ENCODE measurements at regions not wholly inside any gene's neighbourhood (a gene's known extent, or its start where the extent isn't known, plus 50 kb on each side); places are given as distances from the start of the nearest gene placed in this dataset.

DNA sequence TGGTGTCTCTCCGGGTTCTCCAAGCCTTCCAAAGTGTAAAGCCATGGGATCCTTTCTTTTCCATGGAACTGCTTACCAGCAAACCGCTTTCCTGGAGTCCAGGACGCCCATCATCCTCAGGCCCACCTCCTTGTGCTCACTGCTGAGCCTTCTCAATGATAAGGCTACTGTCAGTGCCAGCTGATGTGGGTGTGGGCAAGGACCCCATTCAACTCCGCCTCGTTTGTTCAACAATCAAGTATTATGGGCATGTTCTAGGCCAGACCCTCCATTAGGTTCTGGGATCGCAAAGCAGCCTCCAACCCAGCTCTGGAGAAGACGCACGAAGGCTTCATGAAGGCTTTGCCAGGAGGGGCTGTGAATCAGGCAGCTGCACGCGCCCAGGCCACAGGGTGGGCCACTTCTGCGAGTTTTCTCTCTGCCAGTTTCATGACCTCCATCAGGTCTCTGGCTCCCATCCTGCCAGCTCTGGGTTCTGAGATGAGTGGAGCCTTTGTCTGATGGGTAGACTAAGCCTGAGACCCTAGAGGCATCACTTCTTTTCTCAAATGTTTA lies 177.1 kb downstream of the MRPL14 start:
- DNase-seq (ENCODE audit: low read depth in 3 of 3) = no peak

DNA sequence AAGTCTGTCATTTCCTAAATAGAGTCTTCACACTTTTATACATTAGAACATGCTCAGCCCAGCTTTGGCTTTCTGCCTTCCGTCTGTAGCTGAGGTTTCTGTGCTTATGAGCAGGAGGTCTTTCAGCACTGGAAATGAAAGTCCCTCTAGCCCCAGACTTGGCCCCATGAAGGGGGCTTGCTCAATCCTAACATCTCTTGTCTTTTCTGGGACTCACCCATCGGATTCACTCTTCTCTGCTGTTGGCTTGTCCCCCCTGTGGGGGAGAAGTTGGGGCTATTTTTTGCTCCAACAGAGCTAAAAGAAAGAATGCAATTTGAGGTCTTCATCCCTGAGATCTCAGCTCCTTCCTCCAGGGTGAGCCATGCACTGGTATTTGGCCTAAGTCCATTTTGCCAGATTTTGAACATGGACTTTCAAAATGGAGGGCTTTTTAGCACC lies 177.7 kb downstream of the MRPL14 start:
- no peak for DNase-seq (ENCODE audit: low read depth in 3 of 3)

DNA sequence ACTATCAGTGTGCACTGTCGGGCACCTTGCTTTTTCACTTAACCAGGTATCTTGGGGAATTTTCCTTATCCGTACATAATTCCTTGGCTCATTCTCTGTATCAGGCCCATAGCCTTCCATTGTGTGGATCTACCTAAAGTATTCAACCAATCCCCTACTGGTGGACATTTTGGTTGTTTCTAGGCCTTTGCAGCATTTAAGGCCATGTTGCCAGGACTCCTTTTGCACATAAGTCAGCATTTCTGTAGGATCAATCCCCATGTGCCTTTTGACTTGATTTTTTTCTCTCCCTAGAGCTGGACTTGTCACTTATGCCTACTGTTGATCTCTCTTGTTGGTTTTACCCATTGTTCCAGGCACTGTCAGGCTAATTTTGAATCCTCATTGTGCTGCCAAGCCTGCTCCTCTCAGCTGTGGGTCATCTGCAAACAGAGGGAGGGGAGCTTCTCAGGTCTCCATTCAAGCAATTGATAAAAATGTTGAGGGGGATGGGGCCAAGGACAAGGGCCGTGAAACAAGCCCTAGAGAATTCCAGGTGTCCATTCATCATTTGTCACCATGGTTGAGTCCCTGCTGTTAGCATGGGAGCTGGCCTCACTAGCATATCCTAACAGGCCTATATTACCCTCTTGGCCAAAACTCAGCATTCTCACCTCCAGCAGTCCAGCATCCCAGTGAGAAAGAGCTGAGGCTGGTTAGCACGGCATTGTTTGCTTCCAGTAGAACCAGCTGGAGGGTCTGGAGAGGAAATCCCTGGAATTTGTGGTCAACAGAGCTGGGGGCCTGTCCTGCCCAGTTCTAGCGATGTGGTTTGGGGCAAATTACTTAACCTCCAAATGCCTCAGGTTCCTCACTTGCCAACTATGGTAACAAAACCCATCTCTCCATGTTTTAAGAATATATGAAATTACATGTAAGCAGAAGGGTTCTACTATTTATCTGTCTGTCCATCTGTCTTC lies 178.4 kb downstream of the MRPL14 start:
- DNase-seq (ENCODE audit: low read depth in 3 of 3) = no peak

DNA sequence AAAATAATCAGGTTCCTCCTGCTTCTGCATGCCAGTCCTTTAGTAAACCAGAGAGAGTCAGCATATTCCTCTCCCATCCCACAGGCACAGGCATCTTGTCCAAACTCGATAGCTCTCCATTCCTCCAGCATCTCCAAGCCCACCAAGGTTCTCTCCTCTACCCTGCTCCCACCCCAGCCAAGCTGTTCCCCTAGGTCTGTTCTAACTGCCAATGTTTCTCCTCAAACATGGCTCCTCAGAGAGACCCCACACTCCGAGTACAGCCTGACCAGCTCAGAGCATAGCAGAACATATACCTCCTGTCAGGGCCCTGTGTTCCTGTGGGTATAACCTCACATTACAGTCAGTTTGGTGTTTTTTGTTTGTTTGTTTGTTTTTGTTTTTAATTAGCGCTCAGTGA lies 177.8 kb downstream of the VEGFA start:
- DNase-seq (ENCODE audit: low read depth in 3 of 3) = no peak

DNA sequence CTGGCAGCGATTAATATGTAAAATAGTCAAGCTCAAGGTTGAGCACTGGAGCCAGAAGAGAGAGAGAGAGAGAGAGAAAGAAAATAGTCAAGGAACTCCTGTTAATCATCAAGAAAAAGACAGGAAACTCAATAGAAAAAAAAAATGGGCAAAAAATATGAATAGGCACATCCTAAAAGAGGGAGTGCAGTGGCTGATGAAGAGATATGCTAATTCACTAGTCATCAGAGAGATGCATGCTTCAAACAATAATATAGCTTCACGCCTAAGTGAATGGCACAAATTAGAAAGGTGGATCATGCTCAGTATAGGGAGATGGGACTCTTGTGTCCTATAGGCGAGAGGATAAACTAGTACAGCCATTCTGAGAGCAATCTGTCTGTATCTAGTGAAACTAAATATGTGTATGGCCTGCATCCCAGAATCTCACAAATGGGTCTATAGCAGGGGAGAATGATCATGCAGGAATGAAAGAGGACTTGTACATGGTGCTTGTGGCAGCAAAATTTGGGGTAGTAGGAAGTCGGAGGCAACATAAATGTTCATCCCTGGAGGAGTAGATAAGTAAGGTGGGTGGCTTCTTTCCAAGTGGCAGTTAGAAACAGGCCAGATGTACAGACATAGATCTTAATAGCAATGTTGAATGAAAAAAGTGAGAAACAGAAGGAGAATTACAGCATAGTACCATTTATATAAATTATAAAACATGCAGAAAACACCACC lies 176.8 kb downstream of the VEGFA start:
- no peak for DNase-seq (ENCODE audit: low read depth in 3 of 3)

DNA sequence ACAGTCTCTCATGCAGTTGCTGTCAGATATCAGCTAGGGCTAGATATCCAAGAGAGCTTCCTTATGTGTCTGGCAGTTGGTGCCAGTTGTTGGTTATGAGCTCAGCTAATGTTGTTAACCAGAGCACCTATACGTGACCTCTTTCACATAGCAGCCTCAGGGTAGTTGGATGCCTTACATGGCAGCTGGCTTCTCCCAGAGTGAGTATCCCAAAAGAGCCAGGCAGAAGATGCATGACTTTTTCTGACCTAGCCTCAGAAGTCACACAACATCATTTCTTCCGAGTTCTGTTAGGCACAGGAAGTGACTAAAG lies 175.7 kb downstream of the VEGFA start:
- DNase-seq (ENCODE audit: low read depth in 3 of 3) = no peak

DNA sequence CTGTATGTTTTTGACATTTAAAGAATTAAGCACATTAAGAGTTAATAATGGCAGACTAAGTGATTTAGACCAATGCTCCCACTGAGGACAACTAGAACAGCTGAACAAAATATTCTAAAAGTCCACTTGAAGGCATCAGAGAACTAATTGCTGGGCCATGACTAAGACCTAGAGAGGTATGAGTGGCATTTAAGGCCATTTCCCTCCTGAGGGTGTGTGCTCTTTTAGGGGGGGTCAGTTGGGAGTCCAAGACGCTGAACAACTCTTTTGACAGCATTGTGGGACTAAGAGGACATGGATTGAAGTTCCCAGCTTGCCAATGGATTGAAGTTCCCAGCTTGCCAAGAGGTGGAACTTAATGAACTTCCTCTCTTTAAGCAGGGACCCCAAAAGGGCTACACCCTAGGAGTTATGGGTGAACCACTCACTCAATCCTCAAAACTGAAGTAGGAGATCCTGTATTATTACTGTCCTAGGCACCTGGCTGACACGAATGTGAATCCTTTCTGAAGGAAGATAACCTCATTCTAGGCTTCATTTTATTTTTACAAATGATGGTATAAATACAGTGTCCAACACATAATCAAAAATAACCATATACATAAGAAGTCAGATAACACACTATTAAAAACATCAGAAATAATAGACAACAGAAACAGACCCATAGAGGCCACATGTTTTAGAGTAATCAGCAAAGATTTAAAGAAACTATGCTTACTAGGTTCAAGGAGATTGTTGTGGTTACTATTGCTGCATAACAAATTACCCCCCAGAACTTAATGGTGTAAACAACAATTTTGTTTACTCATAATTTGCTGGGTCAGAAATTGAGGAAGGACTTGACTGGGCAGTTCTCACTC lies 175.1 kb downstream of the VEGFA start:
- DNase-seq (ENCODE audit: low read depth in 3 of 3) = no peak

DNA sequence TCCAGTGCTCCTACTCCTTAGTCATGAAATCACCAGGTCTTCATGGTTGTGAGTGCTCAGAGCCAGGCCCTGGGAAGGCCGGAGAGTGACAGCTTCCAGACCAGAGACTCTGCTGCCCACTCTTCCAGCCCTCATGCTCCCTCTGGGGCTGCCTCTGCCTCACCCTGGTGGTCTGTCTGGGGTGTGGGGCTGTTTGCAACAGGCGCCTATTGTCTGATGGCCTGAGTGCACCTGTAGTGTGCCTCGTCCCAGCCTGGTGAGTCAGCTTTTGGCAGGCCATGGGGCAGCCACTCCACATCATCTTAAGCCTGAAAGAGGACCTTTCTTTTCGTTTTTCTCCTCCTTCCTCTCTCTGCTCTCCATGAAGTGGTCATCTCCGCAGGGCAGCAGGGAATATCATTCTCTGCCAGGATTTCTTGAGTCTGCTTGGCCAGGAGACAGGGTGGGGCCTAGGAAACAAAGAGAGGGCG lies 173.8 kb downstream of the VEGFA start:
- DNase-seq (ENCODE audit: low read depth in 3 of 3) = no peak

DNA sequence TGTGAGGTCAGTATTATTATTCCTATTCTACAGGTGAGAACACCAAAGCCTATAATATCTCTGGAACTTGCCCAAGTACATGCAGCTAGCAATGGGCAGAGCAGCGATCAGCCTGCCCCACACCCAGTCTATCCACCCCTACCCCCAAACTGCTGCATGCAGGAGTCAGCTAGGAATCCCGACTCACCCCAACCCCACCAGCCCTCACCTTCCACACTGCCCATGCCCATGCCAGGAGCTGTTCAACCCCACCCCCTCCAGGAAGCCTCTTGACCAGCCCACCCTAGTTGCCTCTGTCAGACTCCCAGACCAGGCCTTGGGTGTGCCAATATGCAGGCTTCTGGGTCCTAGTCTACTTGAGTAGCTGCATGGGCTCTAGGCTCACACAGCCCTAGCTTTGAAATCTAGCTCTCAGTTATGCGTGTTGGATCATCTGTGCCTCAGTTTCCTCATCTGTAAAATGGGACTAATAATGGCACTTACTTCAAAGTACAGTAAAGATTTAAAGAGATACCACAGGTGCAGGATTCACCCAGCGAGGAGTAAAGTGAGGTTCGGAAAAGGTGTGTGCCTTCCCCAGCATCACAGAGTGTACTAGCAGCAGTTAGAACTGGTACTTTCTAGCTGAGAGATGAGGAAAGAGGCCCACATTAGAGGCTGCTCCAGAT lies 173.2 kb downstream of the VEGFA start:
- no peak for DNase-seq (ENCODE audit: low read depth in 3 of 3)

DNA sequence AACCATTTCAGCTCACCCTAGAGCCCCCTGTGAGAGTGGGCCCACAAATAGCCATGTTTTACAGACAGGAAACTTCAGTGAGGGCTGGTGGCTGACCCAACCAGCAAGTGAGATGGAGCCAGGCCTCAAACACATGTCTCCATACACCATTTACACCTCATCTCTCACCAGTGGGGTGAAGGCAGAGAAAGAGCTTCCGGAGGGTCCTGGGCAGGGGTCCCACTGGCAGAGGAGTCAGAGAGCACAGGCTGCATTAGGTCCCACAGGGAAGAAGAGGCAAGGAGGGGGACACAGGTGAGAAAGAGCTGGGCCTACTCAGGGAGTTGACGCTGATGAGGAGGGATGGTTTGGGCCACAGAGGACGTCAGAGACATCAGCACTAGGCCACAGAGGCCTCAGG lies 172.6 kb downstream of the VEGFA start:
- no peak for DNase-seq (ENCODE audit: low read depth in 3 of 3)

DNA sequence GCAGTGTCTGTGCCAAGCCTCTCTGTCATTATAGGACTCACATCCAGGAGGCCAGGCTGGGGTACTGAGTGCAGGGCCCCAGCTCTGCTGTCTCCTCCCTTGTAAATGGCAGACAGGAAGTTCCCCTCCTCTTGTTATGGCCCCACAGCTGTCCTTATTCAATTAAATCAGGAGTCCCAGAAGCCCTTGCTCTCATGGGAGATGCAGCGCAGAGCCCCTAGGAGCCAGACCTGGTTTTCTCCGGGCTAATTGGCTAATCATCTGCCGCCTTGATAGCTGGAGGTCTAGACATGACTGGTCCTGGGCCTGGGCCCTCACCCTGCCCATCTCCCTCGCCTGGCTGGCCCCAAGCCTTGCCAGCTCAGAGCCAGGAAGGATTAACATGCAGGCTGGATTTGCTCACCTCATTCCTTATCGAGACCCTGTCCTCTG lies 172.0 kb downstream of the VEGFA start:
- no peak for DNase-seq (ENCODE audit: low read depth in 3 of 3)

DNA sequence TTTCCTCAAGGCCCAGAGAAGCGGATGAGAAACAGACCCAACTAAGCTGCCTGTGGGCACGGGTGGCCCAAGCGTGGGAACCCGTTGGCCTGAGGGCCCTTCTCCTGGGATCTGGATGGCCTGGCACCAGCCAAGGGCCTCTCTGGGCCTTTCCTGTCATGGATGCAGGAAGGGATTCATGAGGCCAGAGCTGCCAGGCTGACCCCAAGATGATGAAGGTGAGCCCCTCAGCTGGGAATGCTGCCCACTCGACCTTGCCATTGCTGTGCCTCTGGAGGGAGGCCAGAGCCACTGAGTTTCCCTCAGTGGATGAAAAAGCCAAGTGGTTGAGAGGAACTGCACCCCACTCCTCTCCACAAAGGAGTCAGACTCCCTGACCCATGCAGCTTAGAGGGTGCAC lies 171.2 kb downstream of the VEGFA start:
- DNase-seq (ENCODE audit: low read depth in 3 of 3) = no peak

DNA sequence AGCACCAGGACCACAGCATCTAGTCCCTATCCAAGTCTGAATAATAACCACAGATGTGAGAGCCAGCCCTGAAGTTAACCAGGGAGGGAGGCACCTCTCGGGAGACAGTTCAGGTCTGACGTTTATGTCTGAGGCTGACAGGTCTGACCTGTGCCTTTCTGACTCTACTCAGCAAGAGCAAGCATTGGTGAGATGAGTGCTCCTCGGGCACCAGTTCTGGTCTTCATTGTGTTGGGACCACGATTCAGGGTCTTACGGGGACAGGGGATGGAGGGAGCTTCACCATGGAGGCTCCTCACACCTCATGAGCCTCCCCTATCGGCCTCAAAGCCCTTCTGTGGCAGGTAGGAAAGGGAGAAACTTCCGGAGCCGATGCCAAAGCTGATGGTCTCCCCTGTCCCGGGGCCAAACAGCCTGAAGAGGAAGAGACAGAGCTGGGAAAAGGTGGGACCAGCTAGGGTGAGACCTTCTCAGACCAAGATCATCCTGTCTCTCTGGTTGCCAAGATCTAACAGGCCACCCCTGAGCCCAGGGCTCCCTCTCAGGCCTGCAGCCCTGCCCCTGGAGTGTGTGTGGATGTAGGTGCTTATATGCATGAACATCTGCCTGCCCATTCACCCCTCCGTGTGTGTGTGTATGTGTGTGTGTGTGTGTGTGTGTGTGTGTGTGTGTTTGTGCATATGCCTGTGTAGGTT lies 170.5 kb downstream of the VEGFA start:
- DNase-seq (ENCODE audit: low read depth in 3 of 3) = no peak

DNA sequence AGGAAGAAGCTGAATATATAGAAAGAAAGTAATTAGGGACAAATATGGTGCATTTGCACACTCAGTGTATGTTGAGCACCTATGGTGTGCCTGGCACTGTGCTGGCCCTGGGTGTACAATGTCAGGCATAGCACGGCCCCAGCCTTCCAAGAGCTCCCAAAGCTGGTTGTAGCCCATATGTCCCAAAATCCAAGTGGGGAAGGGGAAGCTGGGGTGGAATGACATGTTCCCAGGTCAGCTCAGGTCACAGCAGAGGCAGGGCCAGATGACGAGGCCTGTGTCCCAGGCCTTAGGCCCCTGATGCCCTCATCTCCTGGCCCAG lies 170.0 kb downstream of the VEGFA start:
- no peak for DNase-seq (ENCODE audit: low read depth in 3 of 3)

DNA sequence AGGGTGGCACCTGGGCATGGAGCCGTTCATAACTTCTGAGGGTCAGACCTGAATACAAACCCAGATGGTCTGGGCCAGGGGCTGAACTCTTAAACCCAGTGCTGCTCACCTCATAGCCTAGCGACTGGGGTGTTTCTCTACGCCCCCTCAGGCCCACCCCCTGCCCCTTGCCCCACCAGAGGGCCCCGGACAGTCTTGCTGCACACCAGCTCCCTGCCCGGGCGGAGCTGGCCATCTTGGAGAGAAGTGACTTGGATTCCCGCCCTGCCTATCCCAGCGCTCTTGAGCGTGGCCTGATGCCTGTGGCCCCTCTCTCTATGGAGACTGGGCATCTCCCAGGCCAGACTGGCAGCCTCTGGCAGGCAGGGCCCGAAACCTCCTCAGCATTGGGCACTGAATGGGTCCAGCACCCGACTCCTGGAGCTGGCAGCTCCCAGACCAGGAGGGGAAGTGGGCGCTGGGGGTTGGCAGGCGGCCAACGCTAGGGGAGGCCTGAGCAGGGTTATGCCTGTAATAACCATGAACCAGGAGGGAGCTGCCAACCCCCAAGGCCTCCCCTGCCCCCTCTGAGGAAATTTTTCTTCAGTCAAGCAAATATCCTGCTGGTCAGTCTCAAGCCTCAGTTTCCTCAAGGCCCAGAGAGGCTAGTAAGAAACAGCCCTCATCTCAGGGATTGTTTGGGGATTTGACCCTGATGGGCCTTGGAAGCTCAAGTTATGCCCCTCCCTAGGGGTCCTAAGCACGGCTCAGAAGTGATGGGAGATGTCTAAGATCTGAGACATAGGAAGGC lies 169.5 kb downstream of the VEGFA start:
- no peak for DNase-seq (ENCODE audit: low read depth in 3 of 3)

DNA sequence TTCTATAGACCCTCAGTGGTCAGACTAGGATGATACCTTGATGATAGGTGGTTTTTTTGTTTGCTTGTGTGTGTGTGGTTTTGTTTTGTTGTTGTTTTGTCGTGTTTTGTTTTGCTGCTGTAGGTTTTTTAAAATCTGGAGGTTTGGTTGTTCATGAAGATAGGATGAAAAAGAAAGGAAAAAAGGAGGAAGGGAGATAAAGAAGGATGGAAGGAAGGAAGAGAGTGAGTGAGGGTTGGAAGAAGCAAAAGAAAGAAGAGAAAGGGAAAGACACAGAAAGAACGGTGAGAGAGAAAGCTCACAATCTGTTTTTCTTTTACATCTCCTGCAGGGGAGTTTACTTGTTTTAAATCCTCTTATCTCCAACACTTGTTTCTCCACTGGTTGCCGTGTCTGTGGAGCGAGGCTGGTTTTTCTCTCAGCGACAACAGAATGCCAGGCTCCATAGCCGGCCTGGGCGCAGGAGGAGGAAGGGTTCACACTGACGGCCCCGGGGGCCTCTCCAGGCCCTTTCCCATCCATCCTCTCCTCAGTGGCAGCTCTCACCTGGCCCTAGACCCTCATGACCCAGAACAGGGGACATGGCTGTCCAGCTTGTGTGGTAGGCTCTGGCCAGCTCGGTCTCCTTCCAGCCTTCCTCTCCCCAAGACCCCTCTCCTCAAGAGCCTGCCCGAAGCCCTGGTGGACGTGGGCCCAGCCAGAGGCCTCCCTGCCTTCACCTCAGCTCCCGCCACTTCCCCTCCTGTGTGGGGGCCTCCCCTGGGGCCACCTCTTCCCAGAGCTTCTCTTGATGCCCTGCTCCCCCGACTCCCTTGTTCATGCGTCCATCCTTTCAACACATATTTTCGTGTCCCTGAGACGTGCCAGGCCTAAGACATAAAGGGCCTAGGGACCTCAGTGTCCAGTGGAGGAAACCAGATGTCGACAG lies 168.4 kb downstream of the VEGFA start:
- DNase-seq (ENCODE audit: low read depth in 3 of 3) = no peak

DNA sequence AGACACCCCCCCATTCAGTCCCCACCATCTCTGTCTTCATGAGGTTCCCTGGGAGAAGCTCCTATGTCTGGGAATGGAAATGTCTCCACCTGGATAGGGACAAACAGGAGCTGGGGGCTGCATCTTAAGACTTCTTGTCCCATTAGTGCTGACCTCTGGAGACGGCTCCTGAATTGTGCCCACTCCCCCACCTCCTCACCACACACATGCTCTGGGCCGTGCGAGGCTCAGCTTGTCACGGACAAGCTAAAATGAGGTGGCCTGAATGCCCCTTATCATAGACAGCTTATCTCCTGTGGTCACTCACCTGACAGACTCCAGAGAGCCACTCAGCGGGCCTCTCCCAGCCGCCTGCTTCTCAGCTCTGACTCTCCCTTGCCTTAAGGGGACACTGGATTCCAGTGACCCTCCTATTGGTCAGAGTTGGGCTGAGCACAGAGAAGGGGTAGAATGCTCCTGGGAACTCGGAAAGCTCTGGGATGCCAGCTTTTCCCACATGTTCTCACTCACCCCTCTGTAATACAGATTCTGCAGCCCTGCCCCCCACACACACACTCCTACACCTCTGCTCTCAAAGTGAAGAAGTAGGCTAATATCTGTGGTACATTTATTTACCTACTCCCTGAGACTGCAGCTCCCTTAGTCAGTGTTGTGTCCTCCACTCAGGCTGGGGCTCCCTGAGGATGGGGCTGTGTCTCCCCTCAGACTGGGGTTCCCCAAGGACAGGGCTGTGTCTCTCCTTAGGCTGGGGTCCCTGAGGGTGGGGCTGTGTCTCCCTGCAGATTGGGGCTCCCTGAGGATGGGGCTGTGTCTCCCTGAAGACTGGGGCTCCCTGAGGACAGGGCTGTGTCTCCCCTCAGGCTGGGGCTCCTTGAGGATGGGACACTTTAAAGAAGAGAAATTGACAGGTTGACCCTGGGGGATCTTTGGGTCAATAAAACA lies 167.5 kb downstream of the VEGFA start:
- DNase-seq (ENCODE audit: low read depth in 3 of 3) = no peak

DNA sequence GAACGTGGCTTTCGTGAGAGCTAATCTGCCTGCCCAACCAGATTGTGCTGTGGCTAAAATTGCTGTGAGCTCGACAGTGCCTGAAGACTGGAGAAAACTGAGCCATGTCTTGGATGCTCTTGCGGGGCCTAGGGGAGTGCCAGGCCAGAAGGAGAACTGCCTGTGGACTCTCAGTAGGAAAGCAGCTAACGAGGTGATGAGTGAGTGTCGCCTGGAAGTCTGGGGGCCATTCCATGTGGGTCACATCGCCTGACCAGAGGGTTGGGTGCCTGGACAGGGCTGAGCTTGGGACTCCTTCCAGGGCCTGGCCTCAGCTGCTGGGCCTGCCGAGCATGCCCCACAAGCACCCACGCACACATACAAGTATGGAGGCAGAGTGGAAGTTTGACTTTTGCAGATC lies 166.5 kb downstream of the VEGFA start:
- DNase-seq (ENCODE audit: low read depth in 3 of 3) = no peak

All from stimulated activated CD4-positive, alpha-beta T cell treated with anti-CD3 and anti-CD28 coated beads, TNF-alpha, amount 100 ng/mL, for 48 hours (primary cell).